ENCODE measurements at regions not wholly inside any gene's neighbourhood (a gene's known extent, or its start where the extent isn't known, plus 50 kb on each side); places are given as distances from the start of the nearest gene placed in this dataset.

DNA sequence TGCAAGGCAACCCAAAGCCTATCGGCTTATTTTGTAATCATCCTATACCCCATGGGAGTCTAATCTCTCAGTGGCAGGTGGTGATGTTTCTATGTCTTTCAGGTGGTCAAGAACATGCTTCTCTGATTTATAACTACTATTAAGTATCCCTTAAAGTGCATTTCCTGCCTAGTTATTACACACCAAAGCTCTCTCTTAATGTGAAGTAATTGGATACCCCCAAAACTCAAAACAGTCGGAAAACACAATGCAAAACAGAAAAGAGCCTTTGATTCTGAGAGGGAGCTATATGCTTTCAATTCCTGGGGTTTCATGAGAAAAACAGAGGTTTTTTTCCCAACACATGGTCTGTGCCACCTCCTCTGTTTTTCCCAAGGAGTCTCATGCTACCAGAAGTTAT lies 416.4 kb downstream of the CSNK1G3 start:
- no peak for TF ChIP-seq POLR2A (IDR thresholded peaks at IDR 0.05; ENCODE audit: low read depth, low read length)
- TF ChIP-seq CTCF (IDR thresholded peaks at IDR 0.05; ENCODE audit: extremely low read depth in 1 of 2, insufficient read depth in 1 of 2, low read depth in 1 of 2, low read length in 2 of 2), result no peak
- no peak for TF ChIP-seq MYC (IDR thresholded peaks at IDR 0.05; ENCODE audit: low read depth, low read length)
- TF ChIP-seq EZH2 (IDR thresholded peaks at IDR 0.05; ENCODE audit: borderline replicate concordance, low read depth, low read length, severe bottlenecking), result no peak
- TF ChIP-seq MAX (IDR thresholded peaks at IDR 0.05; ENCODE audit: insufficient read depth, insufficient read length), result no peak

Data from endothelial cell of umbilical vein (primary cell).